GM23338 (cell line): ENCODE measurements at regions not wholly inside any gene's neighbourhood (a gene's known extent, or its start where the extent isn't known, plus 50 kb on each side); places are given as distances from the start of the nearest gene placed in this dataset.

ENCODE experiments used
- ATAC-seq: fragments of 200-7000 bp; cut with Tn5 transposase; 3 replicates; pipeline ENCODE4 v1.9.1; 2020
- DNase-seq: peaks from one replicate; pipeline ENCODE4 v3.0.0-alpha.2; 2015; ENCODE audit warnings: low spot score
- H2AFZ ChIP-seq: fragments of 200-600 bp; sonication (generic); 2 replicates; pipeline ENCODE4 v1.8.0; 2016; ENCODE audit warnings: antibody characterized with exemption, mild to moderate bottlenecking, moderate library complexity
- H3F3A ChIP-seq: fragments of 200-600 bp; sonication (generic); replicated peaks from 2 replicates; pipeline ENCODE4 v1.8.0; 2017; ENCODE audit warnings: antibody characterized with exemption, mixed run types, low read depth
- H3K27ac ChIP-seq: fragments of 200-600 bp; sonication (generic); 2 replicates; pipeline ENCODE4 v1.6.1; 2016; ENCODE audit warnings: low read depth
- H3K27me3 ChIP-seq: fragments of 200-600 bp; sonication (generic); 2 replicates; pipeline ENCODE4 v1.8.0; 2016; ENCODE audit warnings: mild to moderate bottlenecking, mixed run types, moderate library complexity; ENCODE audit not compliant: insufficient read depth
- H3K36me3 ChIP-seq: fragments of 200-600 bp; sonication (generic); 2 replicates; pipeline ENCODE4 v1.8.0; 2016; ENCODE audit warnings: mild to moderate bottlenecking; ENCODE audit not compliant: insufficient read depth
- H3K4me1 ChIP-seq: fragments of 200-600 bp; sonication (generic); 2 replicates; pipeline ENCODE4 v1.8.0; 2016; ENCODE audit warnings: mild to moderate bottlenecking, moderate library complexity; ENCODE audit not compliant: insufficient read depth
- H3K4me2 ChIP-seq: fragments of 200-600 bp; sonication (generic); 2 replicates; pipeline ENCODE4 v1.7.1; 2017; ENCODE audit warnings: mixed run types
- H3K4me3 ChIP-seq: fragments of 200-600 bp; sonication (generic); 2 replicates; pipeline ENCODE4 v1.6.1; 2016; ENCODE audit warnings: mixed run types
- H3K79me2 ChIP-seq: fragments of 200-600 bp; sonication (generic); replicated peaks from 2 replicates; pipeline ENCODE4 v1.8.0; 2017; ENCODE audit warnings: mild to moderate bottlenecking; ENCODE audit not compliant: insufficient read depth
- H3K9me2 ChIP-seq: fragments of 200-600 bp; sonication (generic); 2 replicates; pipeline ENCODE4 v1.8.0; 2017; ENCODE audit not compliant: insufficient read depth
- H4K20me1 ChIP-seq: fragments of 200-600 bp; sonication (generic); replicated peaks from 2 replicates; pipeline ENCODE4 v1.8.0; 2017; ENCODE audit warnings: mild to moderate bottlenecking; ENCODE audit not compliant: insufficient read depth
- H3K27ac Mint-ChIP-seq: 2 replicates; pipeline ENCODE4 v1.8.0; 2020; ENCODE audit warnings: inconsistent platforms, mild to moderate bottlenecking, moderate library complexity, mixed read lengths
- H3K27me3 Mint-ChIP-seq: 3 replicates; pipeline ENCODE4 v1.8.0; 2022; ENCODE audit warnings: low read depth, mild to moderate bottlenecking, moderate library complexity, mixed read lengths, inconsistent platforms; ENCODE audit not compliant: insufficient read depth, poor library complexity
- H3K36me3 Mint-ChIP-seq: 3 replicates; pipeline ENCODE4 v1.8.0; 2021; ENCODE audit warnings: low read depth, mild to moderate bottlenecking, inconsistent platforms, moderate library complexity, mixed read lengths
- H3K4me1 Mint-ChIP-seq: 3 replicates; pipeline ENCODE4 v1.8.0; 2020; ENCODE audit warnings: mild to moderate bottlenecking, inconsistent platforms, mixed read lengths
- H3K4me3 Mint-ChIP-seq: 3 replicates; pipeline ENCODE4 v1.8.0; 2021; ENCODE audit warnings: moderate library complexity, mild to moderate bottlenecking, inconsistent platforms, mixed read lengths
- H3K9me3 Mint-ChIP-seq: 3 replicates; pipeline ENCODE4 v1.8.0; 2020; ENCODE audit warnings: moderate library complexity, mild to moderate bottlenecking, inconsistent platforms, mixed read lengths
- CTCF ChIP-seq, 2 experiments: fragments of 200-600 bp in 1 of 2; sonication (generic) in 1 of 2; conservative IDR thresholded peaks; 2 replicates each; pipeline versions ENCODE4 v1.5.1 to v1.6.1; 2016 to 2017; ENCODE audit warnings: antibody characterized with exemption in 2 of 2, low read depth in 2 of 2, mild to moderate bottlenecking in 2 of 2, moderate library complexity in 1 of 2
- EZH2 ChIP-seq: fragments of 200-600 bp; sonication (generic); IDR thresholded peaks from one replicate; pipeline ENCODE4 v1.8.0; 2017; ENCODE audit warnings: antibody characterized with exemption, mild to moderate bottlenecking, low read depth; ENCODE audit not compliant: unreplicated experiment
- EZH2phosphoT487 ChIP-seq: fragments of 200-600 bp; sonication (generic); IDR thresholded peaks from one replicate; pipeline ENCODE4 v1.8.1; 2018; ENCODE audit warnings: antibody characterized with exemption; ENCODE audit not compliant: unreplicated experiment
- JUNB ChIP-seq: IDR thresholded peaks from one replicate; pipeline ENCODE4 v1.6.1; 2016; ENCODE audit warnings: antibody characterized with exemption; ENCODE audit not compliant: unreplicated experiment
- POLR2AphosphoS5 ChIP-seq: IDR thresholded peaks from 2 replicates; pipeline ENCODE4 v1.6.1; 2016; ENCODE audit warnings: antibody characterized with exemption, low read depth
- STAT1 ChIP-seq: IDR thresholded peaks from one replicate; pipeline ENCODE4 v1.6.1; 2016; ENCODE audit warnings: antibody characterized with exemption; ENCODE audit not compliant: unreplicated experiment
- ZNF114 ChIP-seq: fragments of 250-450 bp; sonication (Bioruptor Pico); IDR thresholded peaks from 2 replicates; pipeline ENCODE4 v1.5.0; 2020; ENCODE audit warnings: mild to moderate bottlenecking, moderate library complexity
- ZNF331 ChIP-seq: fragments of 250-450 bp; sonication (Bioruptor Pico); IDR thresholded peaks from 2 replicates; pipeline ENCODE4 v1.5.0; 2020; ENCODE audit warnings: low read depth, mild to moderate bottlenecking, moderate library complexity
- TF ChIP-seq, protein P1 (sequence below): IDR thresholded peaks from 2 replicates; pipeline ENCODE4 v1.6.1; 2016; ENCODE audit warnings: antibody characterized with exemption

- peaks cover 3% of the 10 kb centered on the region; the same call in 1 of the 2 replicates for H3K36me3 ChIP-seq
- H3K9me2 ChIP-seq, result no peaks in the 10 kb centered on the region
- no peaks in the 10 kb centered on the region for H3F3A ChIP-seq
- H3K79me2 ChIP-seq, result no peaks in the 10 kb centered on the region
- no peak for TF ChIP-seq JUNB
- TF ChIP-seq, protein P1, sequence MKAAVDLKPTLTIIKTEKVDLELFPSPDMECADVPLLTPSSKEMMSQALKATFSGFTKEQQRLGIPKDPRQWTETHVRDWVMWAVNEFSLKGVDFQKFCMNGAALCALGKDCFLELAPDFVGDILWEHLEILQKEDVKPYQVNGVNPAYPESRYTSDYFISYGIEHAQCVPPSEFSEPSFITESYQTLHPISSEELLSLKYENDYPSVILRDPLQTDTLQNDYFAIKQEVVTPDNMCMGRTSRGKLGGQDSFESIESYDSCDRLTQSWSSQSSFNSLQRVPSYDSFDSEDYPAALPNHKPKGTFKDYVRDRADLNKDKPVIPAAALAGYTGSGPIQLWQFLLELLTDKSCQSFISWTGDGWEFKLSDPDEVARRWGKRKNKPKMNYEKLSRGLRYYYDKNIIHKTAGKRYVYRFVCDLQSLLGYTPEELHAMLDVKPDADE, result no peak
- TF ChIP-seq CTCF (conservative IDR thresholded peaks at IDR 0.05; ENCODE audit: low read depth in 2 of 2), result no peak
- TF ChIP-seq EZH2phosphoT487, result no peak
- no peak for TF ChIP-seq ZNF114 (CRISPR knock-in tag)
- no peak for TF ChIP-seq POLR2AphosphoS5
- TF ChIP-seq ZNF331 (CRISPR knock-in tag), result no peak
- no peak for TF ChIP-seq STAT1
- TF ChIP-seq EZH2, result no peak
- no peaks in the 10 kb centered on the region for H3K27me3 ChIP-seq
- H3K4me3 ChIP-seq, result no peak overlapping the region
- DNase-seq, result no peak
- ATAC-seq, result no peak
- H3K4me3 Mint-ChIP-seq, result no peak overlapping the region
- H3K9me3 Mint-ChIP-seq, result peaks cover 16% of the 10 kb centered on the region
- no peak overlapping the region for H3K27ac Mint-ChIP-seq
- no peak overlapping the region for H3K27ac ChIP-seq
- no peak overlapping the region for H3K4me2 ChIP-seq
- H3K27me3 Mint-ChIP-seq, result peaks cover 7% of the 10 kb centered on the region
- H4K20me1 ChIP-seq, result no peaks in the 10 kb centered on the region
- H3K4me1 ChIP-seq, result peaks cover 15% of the 10 kb centered on the region
- H3K36me3 Mint-ChIP-seq, result peaks cover 11% of the 10 kb centered on the region; the same call in 1 of the 3 replicates
- H3K4me1 Mint-ChIP-seq, result peaks cover 23% of the 10 kb centered on the region
- H2AFZ ChIP-seq, result no peak overlapping the region
Observed at GRCh38 chr16:64339052-64339770, 782.7 kb downstream of the CDH11 start.

GRCh38 chr16:64321881-64322280, 800.0 kb downstream of the CDH11 start:
- Histone ChIP-seq H4K20me1 (no peaks in the 10 kb centered on the region), H3K4me3 (no peak overlapping the region), H3K79me2 (no peaks in the 10 kb centered on the region), H2AFZ (no peak overlapping the region), H3F3A (no peaks in the 10 kb centered on the region), H3K36me3 (no peaks in the 10 kb centered on the region), H3K4me1 (no peaks in the 10 kb centered on the region), H3K27ac (no peak overlapping the region), H3K4me2 (no peak overlapping the region), H3K27me3 (no peaks in the 10 kb centered on the region), H3K9me2 (no peaks in the 10 kb centered on the region)
- no peak overlapping the region for H3K4me3 Mint-ChIP-seq
- H3K36me3 Mint-ChIP-seq, result no peaks in the 10 kb centered on the region
- H3K4me1 Mint-ChIP-seq, result no peaks in the 10 kb centered on the region
- H3K27me3 Mint-ChIP-seq, result no peaks in the 10 kb centered on the region
- no peaks in the 10 kb centered on the region for H3K9me3 Mint-ChIP-seq
- no peak for DNase-seq
- no peak for ATAC-seq
- TF ChIP-seq, protein P1, result no peak
- TF ChIP-seq JUNB (no peak), POLR2AphosphoS5 (no peak)
- H3K27ac Mint-ChIP-seq, result no peak overlapping the region
